Activated CD4-positive, alpha-beta T cell treated with anti-CD3 and anti-CD28 coated beads for 4 hours (primary cell): ENCODE measurements at regions not wholly inside any gene's neighbourhood (a gene's known extent, or its start where the extent isn't known, plus 50 kb on each side); places are given as distances from the start of the nearest gene placed in this dataset.

ENCODE experiments used
- DNase-seq, 2 donors: peaks; one replicate each; pipeline ENCODE4 v3.0.0-alpha.2; 2020

DNA sequence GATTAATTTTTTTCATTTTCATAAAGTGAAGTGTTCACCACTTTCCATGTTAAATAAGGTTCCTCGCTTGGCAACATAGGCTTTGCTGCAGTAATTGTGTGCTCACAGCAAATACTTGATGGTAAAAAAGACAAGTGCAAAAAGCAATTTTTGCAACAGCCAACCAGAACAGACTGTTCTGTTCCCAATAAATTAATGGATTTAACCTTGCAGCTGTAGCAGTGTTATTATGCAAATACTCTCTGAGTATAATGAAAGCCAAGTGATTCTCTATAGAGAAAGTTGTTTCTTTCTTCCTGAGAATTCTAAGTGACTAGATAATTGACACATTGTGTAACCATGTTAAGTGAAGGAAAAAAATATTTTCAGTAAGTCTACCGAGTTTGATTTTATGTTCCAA lies 183.7 kb upstream of the NAALADL2 start:
- DNase-seq, result no peak

DNA sequence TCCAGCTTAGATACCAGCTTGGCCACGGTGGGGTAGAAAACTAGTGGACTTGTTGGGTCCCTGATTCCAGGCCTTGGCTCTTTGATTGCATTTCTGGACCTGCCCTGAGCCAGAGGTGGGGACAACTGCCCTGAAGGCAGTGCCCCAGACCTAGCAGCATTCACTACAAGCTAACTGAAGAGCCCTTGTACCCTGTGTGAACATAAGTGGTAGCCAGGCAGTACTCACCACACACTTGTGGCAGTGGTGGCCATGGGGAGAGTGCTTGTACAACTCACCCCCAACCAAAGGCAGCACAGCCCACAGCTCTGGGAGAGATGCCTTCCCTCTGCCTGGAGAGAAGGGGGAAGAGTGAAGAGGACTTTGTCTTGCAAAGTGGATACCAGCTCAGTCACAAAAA lies 177.3 kb upstream of the NAALADL2 start:
- DNase-seq, result no peak

DNA sequence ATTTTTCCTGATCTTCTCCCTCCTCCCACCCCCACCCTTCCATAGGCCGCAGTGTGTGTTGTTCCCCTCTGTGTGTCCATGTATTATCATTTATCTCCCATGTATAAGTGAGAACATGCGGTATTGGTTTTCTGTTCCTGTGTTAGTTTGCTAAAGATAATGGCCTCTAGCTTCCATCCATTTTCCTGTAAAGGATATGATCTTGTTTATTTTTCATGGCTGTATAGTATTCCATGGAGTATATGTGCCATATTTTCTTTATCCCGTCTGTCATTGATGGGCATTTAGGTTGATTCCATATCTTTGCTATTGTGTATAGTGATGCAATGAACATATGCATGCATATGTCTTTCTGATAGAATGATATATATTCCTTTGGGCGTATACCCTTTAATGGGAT lies 173.3 kb upstream of the NAALADL2 start:
- no peak for DNase-seq

- no peak for DNase-seq
Measured at GRCh38 chr3:174697310-174697709, 161.8 kb upstream of the NAALADL2 start.

- DNase-seq, result no peak
Measured at GRCh38 chr3:174700736-174701135, 158.4 kb upstream of the NAALADL2 start.

DNA sequence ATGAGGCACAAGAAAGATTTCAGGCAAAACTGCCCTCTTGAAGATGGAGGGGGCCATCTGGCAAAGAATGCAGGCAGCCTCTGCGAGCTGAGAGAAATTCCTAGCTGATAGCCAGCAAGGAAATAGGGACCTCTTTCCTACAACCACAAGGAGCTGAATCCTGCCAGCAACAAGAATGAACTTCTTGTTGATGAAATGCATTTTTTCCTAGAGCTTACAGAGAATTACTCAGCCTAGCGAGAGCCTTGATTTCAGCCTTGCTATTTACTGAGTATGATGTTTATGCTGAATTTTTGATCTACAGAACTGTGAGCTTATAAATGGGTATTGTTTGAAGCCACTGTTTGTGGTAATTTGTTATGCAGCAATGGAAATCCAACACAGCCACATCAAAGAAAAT lies 148.5 kb upstream of the NAALADL2 start:
- no peak for DNase-seq

DNA sequence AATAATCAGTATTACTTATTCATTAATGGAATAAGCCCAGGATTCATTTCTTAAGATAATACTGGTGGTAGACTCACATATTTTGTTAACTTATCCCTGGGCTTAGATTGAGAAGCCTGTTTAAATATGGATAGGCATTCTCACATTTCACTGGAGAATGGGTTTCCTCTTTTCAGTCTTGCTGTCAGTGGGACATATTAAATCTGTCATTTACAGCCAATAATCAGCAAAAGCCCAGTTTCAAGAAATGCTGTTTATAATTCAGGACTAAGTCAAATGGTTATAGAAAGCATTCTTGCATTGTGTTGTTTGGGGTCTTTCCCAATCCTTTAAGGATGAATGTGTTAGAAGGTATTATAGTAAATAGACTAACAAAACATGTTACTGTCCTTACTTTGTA lies 143.7 kb upstream of the NAALADL2 start:
- DNase-seq, result no peak

DNA sequence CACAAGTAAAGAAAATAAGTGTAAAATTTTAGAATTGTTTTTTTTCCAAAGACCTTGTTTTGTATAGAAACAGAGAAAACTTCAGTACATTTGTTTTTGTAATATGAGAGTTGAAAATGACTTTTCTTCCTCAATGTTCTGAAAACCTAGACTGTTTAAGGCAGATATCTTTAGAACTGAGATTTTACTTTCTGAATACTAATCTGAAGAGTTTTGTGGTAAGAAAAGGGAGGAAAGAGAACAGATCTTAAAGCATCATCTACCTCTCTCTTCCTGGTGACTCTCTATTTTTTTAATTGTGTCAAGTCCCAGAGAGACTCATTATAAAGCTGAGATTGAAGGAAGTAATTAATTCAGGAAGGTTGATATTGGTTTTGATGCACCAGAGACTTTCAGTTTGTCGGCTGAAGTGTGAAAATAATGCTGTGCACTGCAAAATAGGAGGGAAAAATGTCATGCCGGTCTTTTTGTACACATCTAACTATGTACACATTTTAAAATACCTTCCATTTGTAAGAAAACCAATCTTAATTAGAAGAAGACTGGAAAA lies 142.1 kb upstream of the NAALADL2 start:
- no peak for DNase-seq

DNA sequence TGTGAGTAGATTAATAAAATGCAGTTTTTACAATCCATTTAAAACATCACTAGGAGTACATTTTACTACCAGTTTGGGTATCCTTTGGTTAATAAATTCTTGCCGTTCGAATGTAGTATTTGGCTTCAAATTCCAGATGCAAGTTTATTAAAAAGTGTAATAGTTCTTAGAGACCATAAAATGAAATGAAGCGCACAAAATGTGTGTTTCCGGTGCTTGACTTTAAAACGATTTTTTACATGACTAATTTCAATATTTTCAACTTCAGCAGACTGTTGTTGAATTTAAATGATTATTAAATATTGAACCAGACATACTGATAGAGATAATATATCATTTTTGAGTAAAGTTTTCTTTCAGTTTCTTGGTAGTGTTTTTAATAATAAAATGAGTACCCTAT lies 138.4 kb upstream of the NAALADL2 start:
- no peak for DNase-seq

GRCh38 chr3:174725303-174725702 lies 133.8 kb upstream of the NAALADL2 start:
- DNase-seq, result no peak

- no peak for DNase-seq
Measured at GRCh38 chr3:174737966-174738365, 121.2 kb upstream of the NAALADL2 start.

GRCh38 chr3:174749143-174749542 lies 110.0 kb upstream of the NAALADL2 start:
- DNase-seq, result no peak

GRCh38 chr3:174755833-174756829 lies 103.0 kb upstream of the NAALADL2 start:
- no peak for DNase-seq

GRCh38 chr3:174758943-174759342 lies 100.2 kb upstream of the NAALADL2 start:
- no peak for DNase-seq

GRCh38 chr3:174767406-174767805 lies 91.7 kb upstream of the NAALADL2 start:
- no peak for DNase-seq

DNA sequence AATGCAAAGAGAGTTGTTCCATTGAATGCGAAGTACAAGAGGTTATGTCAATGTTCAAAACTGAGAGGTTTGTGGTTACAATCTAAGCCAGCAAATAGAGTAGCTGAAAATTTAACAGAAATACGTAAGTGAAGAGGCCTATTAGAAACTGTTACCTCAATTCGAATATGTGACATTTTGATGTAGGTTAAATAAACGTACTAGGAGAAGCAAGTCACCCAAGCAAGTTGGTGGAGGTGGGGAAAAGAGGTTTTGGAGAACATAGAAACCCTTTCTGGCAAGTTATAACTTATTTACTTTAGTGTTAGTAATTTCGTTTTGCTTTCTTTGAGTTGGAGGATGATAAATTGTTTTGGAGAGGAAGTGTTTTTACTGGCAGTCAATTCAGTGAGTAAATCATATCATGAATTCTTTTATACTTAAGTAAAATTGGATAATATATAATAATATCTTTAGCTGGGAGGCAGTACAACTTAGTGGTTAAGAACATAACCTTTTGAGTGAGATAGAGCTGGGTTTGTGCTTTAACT lies 91.2 kb upstream of the NAALADL2 start:
- no peak for DNase-seq

DNA sequence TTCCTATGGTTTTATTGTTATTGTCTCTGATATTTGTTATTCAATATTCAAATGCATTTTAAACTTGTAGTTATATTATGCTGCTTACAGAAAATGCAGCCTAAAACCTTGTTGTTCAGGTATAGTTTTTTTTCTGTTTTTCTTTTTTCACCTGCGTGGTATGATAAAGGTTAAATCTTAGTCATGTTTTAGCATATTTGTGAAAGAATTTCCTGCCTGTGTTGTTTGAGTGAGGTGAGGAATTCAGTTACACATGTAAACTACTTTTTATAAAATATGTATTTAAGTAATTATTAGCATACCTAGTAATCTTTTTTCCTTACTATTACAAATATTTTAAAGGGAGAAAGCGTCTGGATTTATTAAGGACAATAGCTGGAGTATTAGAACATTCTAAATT lies 90.0 kb upstream of the NAALADL2 start:
- DNase-seq, result no peak

DNA sequence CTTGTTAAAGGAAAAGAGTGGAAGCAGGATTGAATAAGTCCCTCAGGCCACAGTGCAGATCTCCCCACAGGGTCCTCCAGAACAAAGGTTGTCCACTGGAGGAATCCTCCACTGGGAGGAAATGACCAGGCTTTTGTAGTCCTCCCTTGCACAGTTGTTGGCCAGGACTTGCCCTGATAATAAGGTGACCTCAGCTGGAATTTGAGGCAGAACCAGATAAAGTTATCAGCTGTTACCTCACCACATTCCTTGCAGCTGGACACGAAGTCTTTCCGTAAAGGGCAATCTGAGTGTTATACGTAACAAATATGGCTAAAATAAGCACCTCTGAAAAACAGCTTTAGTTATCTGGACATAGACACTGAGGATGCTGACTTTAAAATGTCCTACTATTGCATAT lies 83.5 kb upstream of the NAALADL2 start:
- DNase-seq, result no peak

DNA sequence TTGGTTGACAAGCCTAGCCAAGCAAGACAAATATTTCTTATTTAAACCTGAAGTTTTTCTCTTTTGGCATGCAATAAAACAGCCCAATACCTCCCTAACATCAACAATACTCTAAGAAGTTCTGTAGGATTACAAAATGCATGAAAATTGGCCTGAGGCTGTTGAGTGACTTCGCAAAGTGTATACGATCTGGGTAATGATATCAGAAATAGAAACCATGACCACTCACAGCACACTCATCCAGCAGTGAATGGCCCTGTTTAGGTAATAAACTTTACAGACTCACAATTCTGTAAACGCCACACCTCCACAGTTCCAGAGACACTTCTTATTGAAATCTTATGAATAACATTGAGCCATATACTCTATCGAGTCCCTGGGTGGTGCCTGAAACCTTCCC lies 83.0 kb upstream of the NAALADL2 start:
- DNase-seq, result no peak

DNA sequence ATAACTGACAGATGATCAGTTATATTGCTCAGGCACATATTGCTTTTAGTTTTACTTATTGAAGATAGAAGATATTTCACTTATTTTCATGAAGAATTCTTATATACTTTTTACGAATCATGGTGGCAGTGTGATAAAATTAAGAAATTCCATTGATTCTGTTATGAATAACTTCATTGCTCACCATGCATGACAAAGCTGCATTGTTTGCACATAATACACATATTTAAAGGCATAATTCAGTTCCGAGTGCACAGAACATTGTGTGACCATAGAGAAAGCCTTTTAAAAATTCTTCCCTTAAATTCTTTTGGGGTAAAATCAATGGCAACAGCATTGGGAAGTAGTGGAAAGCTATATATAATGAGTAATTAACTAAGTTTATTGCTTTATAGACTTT lies 82.5 kb upstream of the NAALADL2 start:
- no peak for DNase-seq

DNA sequence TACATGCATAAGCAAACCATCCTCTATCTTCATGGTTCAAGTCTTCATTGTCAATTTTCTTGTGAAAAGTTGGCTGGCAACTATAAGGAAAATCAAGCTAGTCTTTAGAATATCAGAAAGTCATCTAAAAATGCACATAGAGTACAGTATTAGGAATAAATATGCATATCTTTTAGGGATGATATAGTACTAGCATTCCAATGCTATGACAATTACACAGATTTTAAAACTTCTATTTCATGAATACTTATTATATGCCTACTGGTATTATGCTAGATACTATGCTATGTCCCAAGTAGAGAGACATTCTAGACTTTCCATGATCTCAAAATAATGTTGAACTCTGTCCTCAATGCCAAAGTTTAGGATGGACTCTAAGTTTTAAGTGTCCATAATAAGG lies 81.3 kb upstream of the NAALADL2 start:
- no peak for DNase-seq

- no peak for DNase-seq
Measured at GRCh38 chr3:174783502-174783901, 75.6 kb upstream of the NAALADL2 start.

DNA sequence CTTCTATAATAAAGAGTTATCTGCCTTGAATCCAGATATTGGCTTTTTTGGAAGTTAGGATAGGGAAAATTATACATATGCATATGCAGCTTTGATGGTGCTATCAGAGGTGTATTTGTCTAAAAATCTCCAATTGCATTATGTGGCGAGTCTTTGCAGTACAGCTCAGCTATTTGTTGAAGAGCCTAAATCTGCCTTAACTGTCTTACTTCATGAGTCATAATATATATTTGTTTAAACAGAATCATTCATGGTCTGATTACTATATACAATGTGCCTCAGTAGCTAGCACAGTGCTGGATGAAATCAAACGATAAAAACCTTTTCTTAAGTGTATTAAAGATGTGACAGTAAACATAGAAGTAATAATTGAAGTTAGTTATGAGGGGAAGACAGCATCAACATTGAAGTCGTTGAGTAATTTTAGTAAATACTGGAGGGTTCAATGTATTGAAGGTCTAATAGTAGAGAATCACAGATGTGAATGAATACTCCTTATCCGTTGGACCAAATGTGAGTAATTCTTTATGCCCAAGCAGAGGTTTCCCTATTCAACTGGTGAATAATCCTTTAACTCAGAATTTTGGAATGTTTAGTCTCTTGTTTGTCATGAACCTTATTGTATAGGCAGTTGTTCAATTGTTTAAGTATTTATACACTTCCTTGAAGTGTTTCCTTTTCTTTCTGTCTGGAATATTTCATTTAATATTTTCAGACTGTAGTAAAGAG lies 74.8 kb upstream of the NAALADL2 start:
- DNase-seq, result no peak

- no peak for DNase-seq
Measured at GRCh38 chr3:174786825-174787224, 72.3 kb upstream of the NAALADL2 start.
